ENCODE measurements at regions not wholly inside any gene's neighbourhood (a gene's known extent, or its start where the extent isn't known, plus 50 kb on each side); places are given as distances from the start of the nearest gene placed in this dataset.

DNA sequence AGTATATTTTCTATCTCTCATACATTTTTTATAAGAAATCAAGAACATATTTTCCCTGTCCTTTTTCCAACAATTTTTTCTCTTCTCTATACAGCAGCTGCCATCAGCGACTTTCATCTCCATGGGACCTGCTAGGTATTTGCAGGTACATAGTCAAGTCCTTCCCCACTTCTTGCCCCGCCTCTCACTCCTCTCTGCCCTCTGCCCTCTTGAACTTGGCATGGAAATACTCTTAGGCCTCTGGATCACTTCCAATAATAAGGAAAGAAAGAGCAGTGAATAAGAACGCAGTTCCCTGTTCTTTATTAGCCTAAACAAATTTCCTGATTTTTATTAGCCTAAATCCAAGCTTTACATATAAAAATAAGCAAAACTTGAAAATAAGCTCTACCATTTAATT is 353.1 kb downstream of the SEC23A start:
- TF ChIP-seq SP1 (IDR thresholded peaks at IDR 0.05) (no peak), BHLHE40 (IDR thresholded peaks at IDR 0.05; ENCODE audit: borderline replicate concordance) (no peak), CTBP1 (IDR thresholded peaks at IDR 0.05; ENCODE audit: borderline replicate concordance) (no peak), FOXK2 (IDR thresholded peaks at IDR 0.05) (no peak), TARDBP (IDR thresholded peaks at IDR 0.05) (no peak), NFRKB (IDR thresholded peaks at IDR 0.05) (no peak), FOXM1 (IDR thresholded peaks at IDR 0.05; ENCODE audit: borderline replicate concordance) (no peak), L3MBTL2 (conservative IDR thresholded peaks at IDR 0.05) (no peak)
